ENCODE measurements at regions not wholly inside any gene's neighbourhood (a gene's known extent, or its start where the extent isn't known, plus 50 kb on each side); places are given as distances from the start of the nearest gene placed in this dataset.

- Histone ChIP-seq H3K27me3 (ENCODE audit: control insufficient read depth in 4 of 4, insufficient read depth in 4 of 4, low read length in 3 of 4) (no peaks in the 10 kb centered on the region), H3K9me3 (ENCODE audit: control insufficient read depth in 4 of 4, low read length in 3 of 4) (no peaks in the 10 kb centered on the region), H3K36me3 (ENCODE audit: control insufficient read depth in 4 of 4, insufficient read depth in 3 of 4, low read depth in 1 of 4, low read length in 3 of 4) (no peaks in the 10 kb centered on the region), H3K4me3 (ENCODE audit: low read depth in 1 of 3, low read length in 3 of 3) (no peak overlapping the region), H3K4me1 (ENCODE audit: control insufficient read depth in 4 of 4, insufficient read depth in 4 of 4, low read length in 3 of 4) (no peaks in the 10 kb centered on the region), H3K27ac (ENCODE audit: low read depth in 1 of 2, low read length in 2 of 2) (no peak overlapping the region), H3K9ac (ENCODE audit: low read depth in 1 of 2, low read length in 2 of 2) (no peak overlapping the region)
- 32% methylated on average over 5 of the region's 5 CpGs for WGBS
- TF ChIP-seq REST (IDR thresholded peaks at IDR 0.05) (no peak), ZBTB33 (IDR thresholded peaks at IDR 0.05) (no peak), EGR1 (IDR thresholded peaks at IDR 0.05; ENCODE audit: low read depth in 2 of 2) (no peak), FOXA2 (IDR thresholded peaks at IDR 0.05) (no peak), HNF4A (conservative IDR thresholded peaks at IDR 0.05) (no peak), FOXA1 (IDR thresholded peaks at IDR 0.05) (no peak), TAF1 (conservative IDR thresholded peaks at IDR 0.05) (no peak), JUND (IDR thresholded peaks at IDR 0.05) (no peak), HNF4G (IDR thresholded peaks at IDR 0.05) (no peak)
- TF ChIP-seq, protein P1, sequence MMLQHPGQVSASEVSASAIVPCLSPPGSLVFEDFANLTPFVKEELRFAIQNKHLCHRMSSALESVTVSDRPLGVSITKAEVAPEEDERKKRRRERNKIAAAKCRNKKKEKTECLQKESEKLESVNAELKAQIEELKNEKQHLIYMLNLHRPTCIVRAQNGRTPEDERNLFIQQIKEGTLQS (IDR thresholded peaks at IDR 0.05), result no peak
- no peak for DNase-seq (ENCODE audit: low spot score)
These were observed 143.1 kb downstream of the ARSF start for GRCh38 chrX:3184176-3184930.

DNA sequence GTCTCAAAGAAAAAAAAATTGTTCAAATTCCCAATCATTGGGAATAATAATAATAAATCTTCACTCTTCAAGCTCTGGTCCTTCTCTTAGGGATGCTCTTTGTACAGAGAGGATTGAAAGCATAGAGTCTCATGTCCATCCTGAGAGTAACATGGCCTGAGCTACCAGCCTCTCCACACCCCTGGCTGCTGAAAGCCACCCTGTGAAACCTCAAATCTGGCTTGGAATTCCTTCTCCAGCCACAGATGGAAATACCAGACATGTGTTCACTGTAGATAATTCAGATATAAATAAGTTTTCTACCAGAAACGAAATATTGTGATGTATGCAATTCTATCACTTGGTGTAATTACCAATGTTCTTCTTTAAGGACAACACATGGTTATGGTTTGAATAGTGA lies 140.6 kb downstream of the ARSF start:
- DNase-seq (ENCODE audit: low spot score), result no peak
- no peaks in the 10 kb centered on the region for H3K36me3 ChIP-seq (ENCODE audit: control insufficient read depth in 4 of 4, insufficient read depth in 3 of 4, low read depth in 1 of 4, low read length in 3 of 4)
- no peaks in the 10 kb centered on the region for H3K27me3 ChIP-seq (ENCODE audit: control insufficient read depth in 4 of 4, insufficient read depth in 4 of 4, low read length in 3 of 4)
- H3K9me3 ChIP-seq (ENCODE audit: control insufficient read depth in 4 of 4, low read length in 3 of 4), result no peaks in the 10 kb centered on the region
- no peak overlapping the region for H3K9ac ChIP-seq (ENCODE audit: low read depth in 1 of 2, low read length in 2 of 2)
- no peak overlapping the region for H3K27ac ChIP-seq (ENCODE audit: low read depth in 1 of 2, low read length in 2 of 2)
- no peak overlapping the region for H3K4me3 ChIP-seq (ENCODE audit: low read depth in 1 of 3, low read length in 3 of 3)
- TF ChIP-seq, protein P2, sequence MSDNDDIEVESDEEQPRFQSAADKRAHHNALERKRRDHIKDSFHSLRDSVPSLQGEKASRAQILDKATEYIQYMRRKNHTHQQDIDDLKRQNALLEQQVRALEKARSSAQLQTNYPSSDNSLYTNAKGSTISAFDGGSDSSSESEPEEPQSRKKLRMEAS (IDR thresholded peaks at IDR 0.05), result no peak
- TF ChIP-seq FOXA1 (IDR thresholded peaks at IDR 0.05) (no peak), RAD21 (IDR thresholded peaks at IDR 0.05) (no peak), HNF4A (conservative IDR thresholded peaks at IDR 0.05) (no peak), SP1 (IDR thresholded peaks at IDR 0.05) (no peak), GABPA (IDR thresholded peaks at IDR 0.05 in 1 of 2, conservative IDR thresholded peaks at IDR 0.05 in 1 of 2) (no peak), FOXA2 (IDR thresholded peaks at IDR 0.05) (no peak), RXRA (IDR thresholded peaks at IDR 0.05) (no peak), NR2F2 (IDR thresholded peaks at IDR 0.05) (no peak), EGR1 (IDR thresholded peaks at IDR 0.05; ENCODE audit: low read depth in 2 of 2) (no peak), REST (IDR thresholded peaks at IDR 0.05) (no peak)
- TF ChIP-seq, protein P3, sequence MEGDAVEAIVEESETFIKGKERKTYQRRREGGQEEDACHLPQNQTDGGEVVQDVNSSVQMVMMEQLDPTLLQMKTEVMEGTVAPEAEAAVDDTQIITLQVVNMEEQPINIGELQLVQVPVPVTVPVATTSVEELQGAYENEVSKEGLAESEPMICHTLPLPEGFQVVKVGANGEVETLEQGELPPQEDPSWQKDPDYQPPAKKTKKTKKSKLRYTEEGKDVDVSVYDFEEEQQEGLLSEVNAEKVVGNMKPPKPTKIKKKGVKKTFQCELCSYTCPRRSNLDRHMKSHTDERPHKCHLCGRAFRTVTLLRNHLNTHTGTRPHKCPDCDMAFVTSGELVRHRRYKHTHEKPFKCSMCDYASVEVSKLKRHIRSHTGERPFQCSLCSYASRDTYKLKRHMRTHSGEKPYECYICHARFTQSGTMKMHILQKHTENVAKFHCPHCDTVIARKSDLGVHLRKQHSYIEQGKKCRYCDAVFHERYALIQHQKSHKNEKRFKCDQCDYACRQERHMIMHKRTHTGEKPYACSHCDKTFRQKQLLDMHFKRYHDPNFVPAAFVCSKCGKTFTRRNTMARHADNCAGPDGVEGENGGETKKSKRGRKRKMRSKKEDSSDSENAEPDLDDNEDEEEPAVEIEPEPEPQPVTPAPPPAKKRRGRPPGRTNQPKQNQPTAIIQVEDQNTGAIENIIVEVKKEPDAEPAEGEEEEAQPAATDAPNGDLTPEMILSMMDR (IDR thresholded peaks at IDR 0.05; ENCODE audit: low read depth, low read length, missing input control), result no peak
- H3K4me1 ChIP-seq (ENCODE audit: control insufficient read depth in 4 of 4, insufficient read depth in 4 of 4, low read length in 3 of 4), result no peaks in the 10 kb centered on the region
- 55% methylated on average over 1 of the region's 1 CpG for WGBS
